BJ (cell line): ENCODE measurements at regions not wholly inside any gene's neighbourhood (a gene's known extent, or its start where the extent isn't known, plus 50 kb on each side); places are given as distances from the start of the nearest gene placed in this dataset.

Source experiments
- CTCF ChIA-PET: fragments of 350-600 bp; formaldehyde crosslinking; extraction: SDS; loops from one replicate; lab custom pipeline; 2021; ENCODE audit warnings: antibody characterized with exemption, inconsistent platforms; lab: Yijun Ruan, JAX
- POLR2A ChIA-PET: fragments of 300-600 bp; sonication (Branson Sonifier 250); formaldehyde crosslinking; extraction: SDS; loops from one replicate; lab custom pipeline; 2021; ENCODE audit warnings: antibody characterized with exemption; lab: Charles Lee
- DNase-seq: peaks from one replicate; pipeline ENCODE4 v3.0.0-alpha.2; 2011; ENCODE audit warnings: low read depth
- H3K27me3 ChIP-seq: 2 replicates; pipeline ENCODE4 v1.6.0; 2011; ENCODE audit warnings: low read length; ENCODE audit not compliant: control insufficient read depth, insufficient read depth
- H3K36me3 ChIP-seq: 2 replicates; pipeline ENCODE4 v1.5.1; 2011; ENCODE audit warnings: low read length; ENCODE audit not compliant: control insufficient read depth, insufficient read depth
- H3K4me3 ChIP-seq: 2 replicates; pipeline ENCODE4 v1.5.1; 2011; ENCODE audit warnings: low read depth, mild to moderate bottlenecking, control low read depth, low read length
- TF ChIP-seq, protein P1 (sequence below): IDR thresholded peaks from 2 replicates; pipeline ENCODE4 v1.5.1; 2011; ENCODE audit warnings: low read depth, mild to moderate bottlenecking, control low read depth, inconsistent platforms, low read length, moderate library complexity; ENCODE audit not compliant: insufficient read depth

- DNase-seq: no peak
These were observed 470.5 kb upstream of the NRSN1 start for GRCh38 chr6:23655525-23655924.

GRCh38 chr6:23656255-23657194 is 469.5 kb upstream of the NRSN1 start:
- no peak for DNase-seq
- ChIA-PET POLR2A (no interaction called here), CTCF (no interaction called here)
- Histone ChIP-seq H3K27me3 (no peaks in the 10 kb centered on the region), H3K4me3 (no peak overlapping the region), H3K36me3 (no peaks in the 10 kb centered on the region)
- TF ChIP-seq, protein P1, sequence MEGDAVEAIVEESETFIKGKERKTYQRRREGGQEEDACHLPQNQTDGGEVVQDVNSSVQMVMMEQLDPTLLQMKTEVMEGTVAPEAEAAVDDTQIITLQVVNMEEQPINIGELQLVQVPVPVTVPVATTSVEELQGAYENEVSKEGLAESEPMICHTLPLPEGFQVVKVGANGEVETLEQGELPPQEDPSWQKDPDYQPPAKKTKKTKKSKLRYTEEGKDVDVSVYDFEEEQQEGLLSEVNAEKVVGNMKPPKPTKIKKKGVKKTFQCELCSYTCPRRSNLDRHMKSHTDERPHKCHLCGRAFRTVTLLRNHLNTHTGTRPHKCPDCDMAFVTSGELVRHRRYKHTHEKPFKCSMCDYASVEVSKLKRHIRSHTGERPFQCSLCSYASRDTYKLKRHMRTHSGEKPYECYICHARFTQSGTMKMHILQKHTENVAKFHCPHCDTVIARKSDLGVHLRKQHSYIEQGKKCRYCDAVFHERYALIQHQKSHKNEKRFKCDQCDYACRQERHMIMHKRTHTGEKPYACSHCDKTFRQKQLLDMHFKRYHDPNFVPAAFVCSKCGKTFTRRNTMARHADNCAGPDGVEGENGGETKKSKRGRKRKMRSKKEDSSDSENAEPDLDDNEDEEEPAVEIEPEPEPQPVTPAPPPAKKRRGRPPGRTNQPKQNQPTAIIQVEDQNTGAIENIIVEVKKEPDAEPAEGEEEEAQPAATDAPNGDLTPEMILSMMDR: no peak

More at GRCh38 chr6:23655525-23655924, 470.5 kb upstream of the NRSN1 start:
- TF ChIP-seq, protein P1: no peak
- POLR2A ChIA-PET: no interaction called here
- CTCF ChIA-PET: no interaction called here
- Histone ChIP-seq H3K27me3 (no peaks in the 10 kb centered on the region), H3K4me3 (no peak overlapping the region), H3K36me3 (no peaks in the 10 kb centered on the region)

GRCh38 chr6:23659125-23659524 is 466.9 kb upstream of the NRSN1 start:
- TF ChIP-seq, protein P1: no peak
- Histone ChIP-seq H3K27me3 (no peaks in the 10 kb centered on the region), H3K36me3 (no peaks in the 10 kb centered on the region), H3K4me3 (no peak overlapping the region)
- CTCF ChIA-PET: no interaction called here
- DNase-seq: no peak
- POLR2A ChIA-PET: no interaction called here

DNA sequence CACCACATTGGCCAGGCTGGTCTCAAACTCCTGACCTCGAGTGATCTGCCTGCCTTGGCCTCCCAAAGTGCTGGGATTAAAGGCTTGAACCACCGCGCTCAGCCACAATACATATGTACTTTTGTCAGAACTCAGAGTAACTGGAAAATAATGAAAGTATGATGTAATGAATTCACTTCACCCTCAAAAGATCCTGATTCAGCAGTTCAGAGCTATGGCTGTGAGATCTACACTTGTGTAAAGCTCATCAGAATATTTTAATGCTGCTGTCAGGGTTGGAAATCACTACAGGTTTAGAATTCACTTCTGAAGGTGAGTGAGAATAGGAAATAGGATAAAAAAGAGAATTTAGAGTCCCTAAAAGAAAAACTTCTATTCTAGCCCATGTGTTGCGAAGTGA is 464.5 kb upstream of the NRSN1 start:
- no peaks in the 10 kb centered on the region for H3K36me3 ChIP-seq
- ChIA-PET CTCF (no interaction called here), POLR2A (no interaction called here)
- no peak for DNase-seq
- H3K4me3 ChIP-seq: no peak overlapping the region
- no peaks in the 10 kb centered on the region for H3K27me3 ChIP-seq
- TF ChIP-seq, protein P1: no peak

- ChIA-PET POLR2A (no interaction called here), CTCF (no interaction called here)
- TF ChIP-seq, protein P1: no peak
- Histone ChIP-seq H3K27me3 (no peaks in the 10 kb centered on the region), H3K36me3 (no peaks in the 10 kb centered on the region), H3K4me3 (no peak overlapping the region)
- DNase-seq: no peak
These were observed 462.9 kb upstream of the NRSN1 start for GRCh38 chr6:23663096-23663495.
